Ascending aorta (tissue), 2 donors: ENCODE measurements at regions not wholly inside any gene's neighbourhood (a gene's known extent, or its start where the extent isn't known, plus 50 kb on each side); places are given as distances from the start of the nearest gene placed in this dataset.

Source experiments
- DNase-seq, 2 donors: peaks; one replicate each; pipeline ENCODE4 v3.0.0-alpha.2; 2019; ENCODE audit warnings: low spot score in 2 of 2
- H3K27ac ChIP-seq, 2 donors: fragments of 200-600 bp; sonication (generic); one replicate each; pipeline ENCODE4 v1.5.1; 2016 to 2017; ENCODE audit warnings: mild to moderate bottlenecking in 1 of 2
- H3K27me3 ChIP-seq: fragments of 200-600 bp; sonication (generic); one replicate; pipeline ENCODE4 v1.5.1; 2017
- H3K36me3 ChIP-seq, 2 donors: fragments of 200-600 bp; sonication (generic); one replicate each; pipeline ENCODE4 v1.5.1; 2016
- H3K4me1 ChIP-seq, 2 donors: fragments of 200-600 bp; sonication (generic); one replicate each; pipeline ENCODE4 v1.5.1; 2016 to 2017; ENCODE audit warnings: mild to moderate bottlenecking in 1 of 2
- H3K4me3 ChIP-seq, 2 donors: fragments of 200-600 bp; sonication (generic); one replicate each; pipeline ENCODE4 v1.5.1; 2016 to 2017; ENCODE audit warnings: mild to moderate bottlenecking in 1 of 2
- H3K9me3 ChIP-seq, 2 donors: fragments of 200-600 bp; sonication (generic); one replicate each; pipeline ENCODE4 v1.5.1; 2016
- CTCF ChIP-seq, 3 experiments: fragments of 200-600 bp in 2 of 3; fragments of 450-650 bp in 1 of 3; sonication (generic) in 2 of 3; IDR thresholded peaks; one replicate each; pipeline ENCODE4 v1.5.1; 2016 to 2019; ENCODE audit warnings: antibody characterized with exemption in 3 of 3, mild to moderate bottlenecking in 1 of 3, moderate library complexity in 1 of 3
- intact Hi-C: fragments of 100-400 bp; cut with DNase I; formaldehyde crosslinking; loops from one replicate; pipeline ENCODE4 v1.15.1; 2023

- TF ChIP-seq CTCF (IDR thresholded peaks at IDR 0.05) = no peak
- H3K4me1 ChIP-seq = no peaks in the 10 kb centered on the region
- H3K4me3 ChIP-seq = no peak overlapping the region
- H3K36me3 ChIP-seq = no peaks in the 10 kb centered on the region
- intact Hi-C loops = no loop called here
- no peak overlapping the region for H3K27ac ChIP-seq
- no peak for DNase-seq
- H3K9me3 ChIP-seq = no peaks in the 10 kb centered on the region
- H3K27me3 ChIP-seq = no peaks in the 10 kb centered on the region
Measured at GRCh38 chr2:30046979-30047378, 99.8 kb upstream of the YPEL5 start.

GRCh38 chr2:30048636-30049175 is 98.1 kb upstream of the YPEL5 start:
- H3K36me3 ChIP-seq = no peaks in the 10 kb centered on the region
- H3K4me3 ChIP-seq = no peak overlapping the region
- no peaks in the 10 kb centered on the region for H3K4me1 ChIP-seq
- H3K27me3 ChIP-seq = no peaks in the 10 kb centered on the region
- no peaks in the 10 kb centered on the region for H3K9me3 ChIP-seq
- intact Hi-C loops = no loop called here
- no peak for DNase-seq
- no peak for TF ChIP-seq CTCF (IDR thresholded peaks at IDR 0.05)
- no peak overlapping the region for H3K27ac ChIP-seq

GRCh38 chr2:30055548-30055947 is 91.3 kb upstream of the YPEL5 start:
- no peaks in the 10 kb centered on the region for H3K9me3 ChIP-seq
- no peak for DNase-seq
- no peaks in the 10 kb centered on the region for H3K36me3 ChIP-seq
- no peak overlapping the region for H3K27ac ChIP-seq
- H3K4me1 ChIP-seq = no peaks in the 10 kb centered on the region
- TF ChIP-seq CTCF (IDR thresholded peaks at IDR 0.05) = no peak
- no peak overlapping the region for H3K4me3 ChIP-seq
- intact Hi-C loops = no loop called here
- no peaks in the 10 kb centered on the region for H3K27me3 ChIP-seq

GRCh38 chr2:30060562-30060961 is 86.2 kb upstream of the YPEL5 start:
- no peak for TF ChIP-seq CTCF (IDR thresholded peaks at IDR 0.05)
- no peak for DNase-seq
- H3K4me3 ChIP-seq = no peak overlapping the region
- peaks cover 2 to 5% of the 10 kb centered on the region in 2 donors for H3K9me3 ChIP-seq
- H3K4me1 ChIP-seq = no peaks in the 10 kb centered on the region
- H3K36me3 ChIP-seq = no peaks in the 10 kb centered on the region
- H3K27ac ChIP-seq = no peak overlapping the region
- intact Hi-C loops = no loop called here
- H3K27me3 ChIP-seq = no peaks in the 10 kb centered on the region

- no peak for TF ChIP-seq CTCF (IDR thresholded peaks at IDR 0.05)
- Histone ChIP-seq H3K27ac (no peak overlapping the region), H3K4me3 (no peak overlapping the region), H3K9me3 (peaks cover 5 to 10% of the 10 kb centered on the region in 2 donors), H3K4me1 (no peaks in the 10 kb centered on the region), H3K36me3 (no peaks in the 10 kb centered on the region), H3K27me3 (no peaks in the 10 kb centered on the region)
- no peak for DNase-seq
- intact Hi-C loops = no loop called here
Measured at GRCh38 chr2:30068067-30068466, 78.7 kb upstream of the YPEL5 start.
